ENCODE measurements at regions not wholly inside any gene's neighbourhood (a gene's known extent, or its start where the extent isn't known, plus 50 kb on each side); places are given as distances from the start of the nearest gene placed in this dataset.
A peak's percentile ranks its signal among the peaks of the same experiment; 100 is the strongest.
"Not testable (repeated sequence)": the region's sequence is repeated elsewhere in the genome, so short reads cannot be mapped to it uniquely, and the experiment has no call there.

DNA sequence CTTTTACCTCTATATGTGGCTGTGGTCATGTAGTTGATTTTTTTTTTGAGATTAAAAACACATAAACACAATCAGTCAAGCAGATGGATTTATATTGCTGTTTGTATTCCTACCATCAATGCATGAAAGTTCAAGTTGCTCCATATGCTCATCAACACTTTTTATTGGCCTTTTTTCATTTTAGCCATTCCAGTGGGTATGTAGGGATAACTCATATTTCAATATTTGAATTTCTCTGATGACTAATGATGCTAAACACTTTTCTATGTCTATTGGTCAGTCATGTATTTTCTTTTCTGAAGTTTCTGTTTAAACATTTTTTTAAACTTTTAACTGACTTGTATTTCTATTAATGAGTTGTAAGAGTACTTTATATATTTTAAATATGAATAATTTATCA lies 445.4 kb upstream of the RGMB start:
- DNase-seq, result no peak

DNA sequence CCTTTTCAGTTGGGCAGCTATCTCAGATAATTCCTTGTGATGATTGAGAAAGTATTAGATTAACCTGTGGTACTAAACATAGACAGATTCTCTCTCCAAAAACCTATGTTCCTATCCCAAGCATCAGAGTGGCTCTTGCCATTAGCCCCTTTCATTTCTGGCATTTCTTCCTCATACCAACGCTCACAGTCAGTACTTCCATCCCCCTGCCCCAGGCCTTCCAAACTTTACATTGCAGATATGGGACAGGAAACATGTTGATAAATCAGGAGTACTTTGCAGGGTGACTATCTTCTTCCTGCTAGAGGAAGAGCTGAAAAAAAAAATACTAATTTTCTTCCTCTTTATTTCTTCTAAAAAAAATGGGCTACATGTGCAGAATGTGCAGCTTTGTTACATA lies 442.6 kb upstream of the RGMB start:
- DNase-seq, result no peak

DNA sequence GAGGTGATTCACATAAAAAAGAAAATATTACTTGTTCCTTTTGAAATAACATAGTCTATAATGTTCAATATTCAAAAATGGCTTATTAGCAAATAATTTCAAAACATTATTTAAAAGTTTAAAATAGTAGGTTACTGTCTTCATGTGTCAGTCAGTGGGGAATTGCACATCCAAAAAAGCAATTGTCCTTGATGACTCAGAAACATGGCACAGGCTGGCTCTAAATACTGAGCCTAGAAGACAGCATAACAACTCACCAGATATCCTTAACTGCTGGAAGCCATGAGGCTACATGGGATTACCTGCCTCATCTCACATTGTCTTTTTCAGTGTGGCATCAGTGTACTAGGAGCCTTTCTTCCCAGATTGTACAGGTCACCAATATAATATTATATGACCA lies 439.5 kb upstream of the RGMB start:
- no peak for DNase-seq

DNA sequence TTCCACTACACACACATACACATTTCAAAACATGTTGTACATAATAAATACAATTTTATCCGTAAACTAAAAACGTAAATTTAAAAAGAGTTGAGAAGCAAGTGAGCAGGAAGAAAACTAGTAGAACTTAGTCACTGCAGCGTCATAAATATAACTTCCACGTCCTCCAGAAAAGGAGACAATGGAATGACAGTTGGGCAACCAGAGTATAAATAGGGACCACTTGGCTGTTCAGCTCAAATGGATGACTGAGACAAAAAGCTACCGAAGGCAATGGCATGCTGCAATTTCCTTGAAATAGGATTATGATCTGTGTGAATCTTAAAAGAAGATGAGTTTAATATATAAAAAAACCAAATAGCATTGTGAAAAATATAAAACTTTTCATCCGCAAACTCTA lies 438.5 kb upstream of the RGMB start:
- DNase-seq, result no peak

DNA sequence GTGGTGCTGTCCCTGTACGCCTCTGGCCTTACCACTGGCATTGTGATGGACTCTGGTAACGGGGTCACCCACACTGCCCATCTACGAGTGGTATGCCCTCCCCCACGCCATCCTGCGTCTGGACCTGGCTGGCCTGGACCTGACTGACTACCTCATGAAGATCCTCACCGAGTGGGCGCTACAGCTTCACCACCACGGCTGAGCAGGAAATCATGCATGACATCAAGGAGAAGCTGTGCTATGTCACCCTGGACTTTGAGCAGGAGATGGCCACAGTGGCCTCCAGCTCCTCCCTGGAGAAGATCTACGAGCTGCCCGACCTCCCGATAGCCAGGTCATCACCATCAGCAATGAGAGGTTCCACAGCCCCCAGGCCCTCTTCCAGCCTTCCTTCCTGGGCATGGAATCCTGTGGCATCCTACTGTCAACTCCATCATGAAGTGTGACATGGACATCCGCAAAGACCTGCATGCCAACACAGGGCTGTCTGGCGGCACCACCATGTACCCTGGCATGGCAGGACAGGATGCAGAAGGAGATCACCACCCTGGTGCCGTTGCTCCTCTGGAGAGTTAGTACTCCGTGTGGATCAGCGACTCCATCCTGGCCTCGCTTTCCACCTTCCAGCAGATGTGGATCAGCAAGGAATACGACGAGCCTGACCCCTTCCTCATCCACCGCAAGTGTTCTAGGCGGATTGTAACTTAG lies 434.2 kb upstream of the RGMB start:
- no peak for DNase-seq

DNA sequence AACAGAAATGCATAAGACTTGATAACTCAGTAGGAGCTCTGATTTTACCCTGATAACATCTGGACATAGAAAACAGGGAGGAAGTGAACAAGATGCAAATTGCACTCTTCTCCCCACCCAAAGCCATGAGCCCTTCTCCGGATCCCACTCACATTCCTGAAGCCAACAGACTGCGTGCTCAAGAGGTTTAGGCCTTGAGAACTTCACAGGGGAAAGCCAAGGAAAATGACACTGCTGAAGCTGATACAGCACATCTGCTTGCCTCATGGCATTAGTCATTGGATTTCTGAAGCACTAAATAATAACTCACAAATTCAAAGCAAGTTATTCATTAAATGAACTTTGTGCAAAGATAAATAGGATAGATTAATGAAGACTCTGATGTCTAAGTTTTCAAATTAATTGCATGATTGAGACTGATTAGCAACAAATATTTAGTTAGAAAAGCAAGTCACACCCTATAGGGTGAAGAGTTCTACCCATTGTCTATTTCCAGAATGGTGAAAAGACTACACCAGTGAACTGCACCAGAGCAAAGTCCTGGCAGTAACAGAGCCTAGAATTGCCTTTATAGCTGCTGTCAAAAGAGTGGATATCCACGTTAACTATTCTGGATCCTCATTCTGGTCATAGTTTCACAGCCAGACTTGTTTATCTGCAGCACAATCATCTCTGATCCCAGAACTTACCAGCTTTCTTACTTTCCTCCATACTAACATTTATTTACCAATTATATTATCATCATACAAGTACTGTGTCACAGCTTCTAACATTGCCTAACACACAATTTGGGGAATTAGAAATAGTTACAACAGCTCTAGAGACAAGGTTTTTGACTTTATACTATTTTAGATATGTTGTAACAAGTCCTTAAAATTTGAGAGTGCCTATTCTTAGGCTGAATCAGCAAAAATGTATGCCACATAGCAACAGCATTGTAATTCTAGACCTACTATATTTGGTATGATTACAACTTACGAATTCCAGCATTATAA lies 432.1 kb upstream of the RGMB start:
- no peak for DNase-seq

DNA sequence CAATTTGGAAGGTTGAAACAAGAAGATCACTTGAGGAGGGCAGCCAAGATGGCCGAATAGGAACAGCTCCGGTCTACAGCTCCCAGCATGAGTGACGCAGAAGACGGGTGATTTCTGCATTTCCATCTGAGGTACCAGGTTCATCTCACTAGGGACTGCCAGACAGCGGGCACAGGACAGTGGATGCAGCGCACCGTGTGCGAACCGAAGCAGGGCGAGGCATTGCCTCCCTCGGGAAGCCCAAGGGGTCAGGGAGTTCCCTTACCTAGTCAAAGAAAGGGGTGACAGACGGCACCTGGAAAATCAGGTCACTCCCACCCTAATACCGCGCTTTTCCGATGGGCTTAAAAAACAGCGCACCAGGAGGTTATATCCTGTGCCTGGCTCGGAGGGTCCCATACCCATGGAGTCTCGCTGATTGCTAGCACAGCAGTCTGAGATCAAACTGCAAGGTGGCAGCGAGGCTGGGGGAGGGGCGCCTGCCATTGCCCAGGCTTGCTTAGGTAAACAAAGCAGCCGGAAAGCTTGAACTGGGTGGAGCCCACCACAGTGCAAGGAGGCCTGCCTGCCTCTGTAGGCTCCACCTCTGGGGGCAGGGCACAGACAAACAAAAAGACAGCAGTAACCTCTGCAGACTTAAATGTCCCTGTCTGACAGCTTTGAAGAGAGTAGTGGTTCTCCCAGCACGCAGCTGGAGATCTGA lies 430.4 kb upstream of the RGMB start:
- DNase-seq, result not testable (repeated sequence)

DNA sequence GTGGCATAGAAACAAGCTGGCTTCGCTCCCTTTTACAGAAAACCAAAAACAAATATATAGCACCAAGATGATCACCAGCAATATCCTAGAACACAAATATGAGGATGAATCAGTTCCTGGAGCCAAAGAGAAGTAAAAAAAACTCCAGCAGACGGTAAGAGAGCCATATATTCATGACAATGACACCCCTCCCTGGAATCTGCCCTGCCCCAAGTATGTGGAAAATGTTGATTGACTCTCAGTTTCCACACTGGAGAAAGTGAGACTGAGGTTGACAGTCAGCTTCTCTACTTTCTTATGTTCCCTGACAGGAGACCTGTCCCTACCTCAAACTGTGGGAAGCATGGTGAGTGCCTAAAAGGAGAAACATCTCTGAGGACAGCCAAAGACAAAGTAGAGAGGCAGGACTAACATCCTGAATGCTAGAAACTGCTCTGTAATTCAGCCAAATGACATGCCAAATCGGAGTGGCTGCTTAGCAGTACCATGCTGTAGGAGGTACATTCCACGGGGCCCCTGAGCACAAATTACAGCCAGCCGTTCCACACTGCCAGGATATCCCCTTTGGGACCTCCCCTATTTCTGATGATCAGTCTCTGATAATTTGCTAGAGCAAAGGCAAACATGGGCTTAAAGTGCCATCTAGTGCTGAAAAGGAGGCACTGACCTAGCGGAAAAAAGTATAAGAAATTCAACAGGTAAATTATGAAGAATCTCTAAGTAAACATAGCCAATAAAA lies 424.0 kb upstream of the RGMB start:
- peak in 1 of 2 experiments; percentile 23 for DNase-seq

DNA sequence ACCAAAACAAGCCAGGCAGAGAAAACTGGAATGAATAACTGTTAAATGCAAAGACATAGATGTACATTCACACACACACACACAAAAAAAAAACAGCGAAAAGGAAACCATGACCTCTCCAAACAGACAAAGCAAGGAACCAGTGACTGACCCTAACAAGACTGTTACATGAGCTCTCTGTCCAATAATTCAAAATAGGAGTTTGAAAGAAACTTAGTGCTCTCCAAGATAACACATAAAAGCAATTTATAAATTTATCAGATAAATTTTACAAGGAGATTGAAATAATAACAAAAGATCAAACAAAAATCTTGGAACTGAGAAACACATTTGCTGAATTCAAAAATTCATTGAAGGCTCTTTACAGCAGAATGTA lies 423.5 kb upstream of the RGMB start:
- DNase-seq, result no peak

DNA sequence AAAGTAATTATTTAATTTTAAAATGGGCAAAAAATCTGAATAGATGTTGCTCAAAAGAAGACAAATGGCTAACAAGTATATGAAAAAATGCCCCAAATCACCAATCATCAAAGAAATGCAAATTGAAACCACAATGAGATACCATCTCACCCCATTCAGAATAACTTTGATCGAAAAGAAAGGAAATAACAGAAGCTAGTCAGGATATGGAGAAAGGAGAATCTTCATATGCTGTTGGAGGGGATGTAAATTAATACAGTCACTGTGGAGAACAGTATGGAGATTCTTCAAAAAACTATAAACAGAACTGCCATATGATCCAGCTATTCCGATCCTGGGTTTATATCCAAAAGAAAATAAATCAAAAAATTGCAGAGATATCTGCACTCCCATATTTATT lies 418.5 kb upstream of the RGMB start:
- no peak for DNase-seq

DNA sequence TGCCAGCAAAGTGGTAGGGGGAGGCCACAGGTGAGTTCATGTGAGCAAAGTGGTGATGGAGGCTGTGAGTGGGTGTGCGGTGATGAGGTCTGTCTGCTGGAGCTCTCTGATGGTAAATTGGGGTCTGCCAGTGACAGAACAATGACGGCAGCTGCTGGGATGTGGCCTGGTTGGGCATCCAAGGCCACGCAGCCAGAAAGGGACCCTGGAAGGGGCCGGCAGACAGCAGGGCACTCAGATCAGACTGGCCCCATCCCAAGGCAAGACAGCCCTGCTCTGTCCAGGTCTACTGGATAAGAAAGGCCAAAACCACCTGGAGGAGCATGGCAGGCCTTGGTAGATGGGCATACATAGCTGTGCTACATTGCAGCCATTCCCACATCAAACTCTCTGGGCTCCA lies 412.9 kb upstream of the RGMB start:
- DNase-seq, result no peak

DNA sequence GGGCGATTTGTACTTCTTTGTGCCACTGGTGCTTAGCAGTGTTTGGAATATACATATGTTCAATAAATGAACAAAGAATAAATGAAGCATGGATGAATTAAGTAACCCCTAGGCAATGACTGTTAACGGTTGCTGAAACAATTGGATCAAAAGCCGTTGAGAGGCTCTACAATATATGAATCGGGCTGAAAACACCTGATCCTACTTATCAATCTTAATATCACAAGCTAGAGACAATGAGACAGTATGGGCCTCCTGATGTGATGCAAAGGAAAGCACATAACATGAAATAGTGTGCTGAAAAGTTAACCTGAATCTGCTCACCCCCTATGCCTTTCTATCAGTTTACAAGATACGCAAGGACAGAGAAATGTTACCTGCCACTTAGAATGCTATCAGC lies 410.3 kb upstream of the RGMB start:
- DNase-seq, result peak in 1 of 2 experiments; percentile 4

DNA sequence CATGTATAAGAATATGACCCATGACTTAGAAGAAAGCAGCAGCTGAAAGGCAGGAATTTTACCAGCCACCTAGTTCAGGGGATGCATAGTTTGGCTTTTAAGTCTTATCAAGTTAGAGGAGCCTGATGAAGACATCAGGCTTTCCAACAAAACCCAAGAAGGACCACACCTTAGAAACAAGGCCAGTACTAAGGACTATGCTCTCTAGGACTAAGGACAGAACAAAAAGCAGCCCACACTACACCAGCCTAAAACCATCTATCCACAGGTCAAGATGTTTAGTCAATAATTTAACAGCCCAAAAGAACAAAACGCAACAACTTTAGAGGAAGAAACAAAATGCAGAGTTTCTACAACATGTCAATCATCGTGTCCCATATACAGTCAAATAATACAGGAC lies 408.9 kb upstream of the RGMB start:
- no peak for DNase-seq

DNA sequence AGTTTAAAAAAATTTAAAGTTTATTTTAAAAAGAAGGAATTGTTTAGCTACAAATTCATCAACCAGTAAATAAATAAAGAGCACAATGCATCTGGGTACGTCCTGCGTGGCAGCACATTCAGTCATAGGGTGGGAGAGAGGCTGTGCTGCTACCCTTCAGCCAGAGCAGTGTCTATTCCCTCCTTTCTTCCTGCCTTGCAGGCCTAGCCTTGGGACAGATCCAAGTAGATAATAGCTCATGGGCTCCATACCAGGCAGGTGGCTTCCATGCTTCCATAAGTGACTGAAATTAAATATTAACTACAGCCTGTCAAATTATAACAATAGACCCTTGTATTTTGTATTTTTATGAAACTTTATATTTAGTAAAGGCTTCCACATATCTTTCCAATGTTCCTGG lies 408.3 kb upstream of the RGMB start:
- DNase-seq, result peak; percentile 30 to 56

DNA sequence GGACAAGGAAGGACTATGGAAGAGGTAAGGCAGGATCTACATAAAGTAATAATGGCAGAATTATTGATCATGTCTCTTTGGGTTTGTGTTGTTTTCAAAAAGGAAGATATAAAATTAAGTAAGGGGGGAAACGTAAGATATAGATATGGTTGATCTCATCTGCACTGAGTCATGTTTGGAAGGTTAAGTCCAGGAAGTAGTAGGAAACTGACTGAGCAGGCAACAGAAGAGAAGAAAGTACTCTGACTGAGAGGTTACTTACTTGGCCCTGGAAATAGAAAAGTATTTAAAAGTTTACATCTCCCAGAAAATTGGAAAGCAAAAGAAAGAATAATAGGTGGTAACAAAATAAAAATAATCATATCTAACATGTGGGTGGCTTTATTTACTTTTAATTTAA lies 405.3 kb upstream of the RGMB start:
- no peak for DNase-seq

DNA sequence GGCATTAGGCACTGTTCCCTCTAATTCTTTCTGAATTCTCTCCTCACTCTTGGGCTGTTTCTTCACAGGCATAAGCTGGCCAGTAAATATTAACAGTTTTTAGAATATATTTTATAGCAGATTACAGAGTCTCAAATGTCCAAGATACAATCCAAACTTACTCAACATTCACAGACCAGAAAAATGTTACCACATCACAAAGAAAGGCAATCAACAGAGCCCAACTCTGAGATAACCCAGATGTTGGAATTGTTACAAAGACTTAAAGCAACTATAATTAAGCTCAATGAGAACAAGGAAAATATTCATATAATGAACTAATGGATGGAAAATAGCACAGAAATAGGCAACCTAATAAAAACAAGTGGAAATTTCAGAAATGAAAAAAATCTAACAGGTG lies 401.1 kb upstream of the RGMB start:
- no peak for DNase-seq

DNA sequence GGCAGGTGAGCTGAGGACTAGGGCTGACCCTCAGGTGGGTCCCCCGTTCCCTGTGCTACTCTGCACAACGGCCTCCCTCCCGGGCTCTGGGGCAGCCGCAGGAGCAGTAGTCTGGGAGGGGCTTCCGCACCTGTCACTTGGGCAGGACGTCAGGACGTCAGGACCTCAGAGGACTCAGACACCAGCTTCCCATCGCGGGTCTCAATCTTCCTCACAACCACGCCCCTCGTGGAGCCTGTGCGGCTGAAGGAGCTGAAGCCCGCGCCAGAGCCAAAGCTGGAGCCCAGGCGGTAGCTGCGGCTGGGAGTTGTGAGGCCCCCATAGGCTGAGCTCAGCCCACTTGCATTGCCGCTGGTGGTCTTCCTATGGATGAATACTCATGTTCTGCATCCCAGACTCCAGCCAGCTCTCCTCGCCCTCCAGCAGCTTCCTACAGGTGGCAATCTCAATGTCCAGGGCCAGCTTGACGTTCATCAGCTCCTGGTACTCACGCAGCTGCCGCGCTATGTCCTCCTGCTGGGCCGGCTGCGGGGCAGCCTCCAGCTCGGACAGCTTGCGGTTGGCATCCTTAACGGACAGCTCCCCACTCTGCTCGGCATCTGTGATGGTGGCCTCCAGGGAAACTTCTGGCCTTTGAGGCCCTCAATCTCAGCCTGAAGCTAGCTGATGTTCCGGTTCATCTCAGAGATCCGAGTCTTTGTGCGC lies 381.4 kb upstream of the RGMB start:
- DNase-seq, result no peak

DNA sequence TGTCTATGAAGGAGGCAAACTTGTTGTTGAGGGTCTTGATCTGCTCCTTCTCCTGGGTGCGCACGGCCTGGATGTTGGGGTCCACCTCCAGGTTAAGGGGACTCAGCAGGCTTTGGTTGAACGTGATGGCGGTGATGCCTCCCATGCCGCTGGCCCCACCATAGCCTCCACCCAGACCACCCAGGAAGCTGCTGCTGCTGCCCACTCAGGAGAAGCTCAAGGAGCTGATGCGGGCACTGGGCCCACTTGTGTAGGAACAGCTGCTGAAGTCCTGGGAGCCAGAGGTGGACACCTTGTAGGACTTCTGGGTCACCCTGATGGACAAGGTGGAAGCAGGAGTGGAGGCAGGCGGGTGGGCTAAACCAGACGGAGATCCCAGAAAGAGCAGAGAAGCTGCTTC lies 380.3 kb upstream of the RGMB start:
- DNase-seq, result not testable (repeated sequence)

DNA sequence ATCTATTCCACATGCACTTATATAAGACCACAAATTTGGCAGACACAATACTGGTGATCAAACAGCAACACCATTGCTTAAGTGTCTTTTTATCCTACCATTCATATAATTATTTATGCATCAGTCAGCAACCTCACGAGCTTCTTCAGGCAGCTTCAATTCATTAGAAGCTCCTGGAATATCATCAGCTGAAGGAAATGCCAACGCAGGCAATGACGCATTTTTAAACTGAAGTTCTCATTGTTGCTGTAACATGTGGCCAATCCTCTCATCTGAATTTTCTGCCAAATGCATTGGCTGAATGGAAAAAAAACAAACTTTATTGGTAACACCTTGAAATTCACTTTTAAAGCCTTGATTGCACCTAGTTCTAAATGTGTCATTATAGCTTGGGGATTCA lies 376.4 kb upstream of the RGMB start:
- no peak for DNase-seq

DNA sequence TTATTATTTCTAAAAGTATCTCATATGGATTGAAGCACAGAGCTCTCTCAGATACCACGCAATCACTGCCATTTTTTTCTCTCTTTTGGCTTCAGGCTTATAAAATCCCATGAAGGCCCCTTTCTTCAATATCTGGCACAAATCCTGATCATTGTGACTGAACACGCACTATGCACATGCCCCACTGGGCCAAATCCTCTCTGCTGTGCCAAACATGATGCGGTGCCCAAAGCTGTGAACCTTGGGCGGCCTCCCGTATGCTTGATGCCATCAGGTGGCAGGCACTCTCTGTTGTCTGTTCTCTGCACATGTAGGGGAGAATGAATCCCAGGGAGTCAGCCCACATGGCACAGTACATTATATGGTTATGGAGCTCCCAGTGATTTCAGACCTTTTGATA lies 375.0 kb upstream of the RGMB start:
- DNase-seq, result no peak

DNA sequence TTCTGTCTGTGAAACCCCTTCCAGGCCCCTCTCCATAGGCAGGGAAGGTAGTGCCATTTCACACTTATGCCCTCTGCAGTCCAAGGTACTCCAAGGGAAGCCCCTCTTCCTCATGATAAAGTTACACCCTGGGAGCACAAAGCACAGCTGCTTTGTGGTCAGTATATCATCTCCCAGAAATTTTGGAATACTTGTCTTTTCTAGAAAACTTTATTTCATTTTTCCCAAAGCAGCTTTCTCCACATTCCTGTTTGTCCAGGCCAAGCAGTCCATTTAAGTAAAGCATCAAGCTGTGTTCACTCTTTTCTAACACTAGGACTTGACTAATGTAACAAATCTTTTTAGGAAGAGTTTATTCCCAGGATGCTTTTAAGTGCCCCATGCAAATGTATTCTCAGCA lies 371.8 kb upstream of the RGMB start:
- no peak for DNase-seq

DNA sequence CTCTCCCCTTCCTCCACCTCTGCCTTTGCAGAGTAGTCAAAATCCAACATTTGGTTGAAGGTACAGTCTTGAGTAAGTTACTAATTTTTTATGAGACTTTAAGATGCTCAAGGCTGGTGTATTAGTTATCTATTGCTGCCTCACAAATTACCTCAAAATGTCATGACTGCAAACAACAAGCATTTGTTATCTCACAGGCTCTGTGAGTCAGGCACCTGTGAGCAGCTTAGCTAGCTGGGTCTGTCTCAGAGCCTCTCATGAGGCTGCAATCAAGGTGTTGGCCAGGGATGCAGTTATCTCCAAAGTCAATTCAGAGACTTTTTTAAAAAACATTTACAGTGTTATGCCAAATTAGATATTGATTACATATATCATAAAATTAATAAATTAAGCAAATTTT lies 371.3 kb upstream of the RGMB start:
- DNase-seq, result no peak
